ENCODE measurements at regions not wholly inside any gene's neighbourhood (a gene's known extent, or its start where the extent isn't known, plus 50 kb on each side); places are given as distances from the start of the nearest gene placed in this dataset.

GRCh38 chr13:83810136-83810535 lies 72.1 kb downstream of the SLITRK1 start:
- TF ChIP-seq, protein P1, sequence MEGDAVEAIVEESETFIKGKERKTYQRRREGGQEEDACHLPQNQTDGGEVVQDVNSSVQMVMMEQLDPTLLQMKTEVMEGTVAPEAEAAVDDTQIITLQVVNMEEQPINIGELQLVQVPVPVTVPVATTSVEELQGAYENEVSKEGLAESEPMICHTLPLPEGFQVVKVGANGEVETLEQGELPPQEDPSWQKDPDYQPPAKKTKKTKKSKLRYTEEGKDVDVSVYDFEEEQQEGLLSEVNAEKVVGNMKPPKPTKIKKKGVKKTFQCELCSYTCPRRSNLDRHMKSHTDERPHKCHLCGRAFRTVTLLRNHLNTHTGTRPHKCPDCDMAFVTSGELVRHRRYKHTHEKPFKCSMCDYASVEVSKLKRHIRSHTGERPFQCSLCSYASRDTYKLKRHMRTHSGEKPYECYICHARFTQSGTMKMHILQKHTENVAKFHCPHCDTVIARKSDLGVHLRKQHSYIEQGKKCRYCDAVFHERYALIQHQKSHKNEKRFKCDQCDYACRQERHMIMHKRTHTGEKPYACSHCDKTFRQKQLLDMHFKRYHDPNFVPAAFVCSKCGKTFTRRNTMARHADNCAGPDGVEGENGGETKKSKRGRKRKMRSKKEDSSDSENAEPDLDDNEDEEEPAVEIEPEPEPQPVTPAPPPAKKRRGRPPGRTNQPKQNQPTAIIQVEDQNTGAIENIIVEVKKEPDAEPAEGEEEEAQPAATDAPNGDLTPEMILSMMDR (IDR thresholded peaks at IDR 0.05; ENCODE audit: insufficient read depth, low read length) = no peak
- TF ChIP-seq POLR2AphosphoS5 (IDR thresholded peaks at IDR 0.05; ENCODE audit: low read depth) = no peak
- no peak for TF ChIP-seq SPI1 (IDR thresholded peaks at IDR 0.05; ENCODE audit: borderline replicate concordance, low read depth)
- TF ChIP-seq REST (IDR thresholded peaks at IDR 0.05; ENCODE audit: insufficient replicate concordance, low read depth) = no peak

Measured in HL-60 (cell line).